ENCODE measurements at regions not wholly inside any gene's neighbourhood (a gene's known extent, or its start where the extent isn't known, plus 50 kb on each side); places are given as distances from the start of the nearest gene placed in this dataset.

GRCh38 chr2:175435012-175435411 is 253.5 kb upstream of the ATP5MC3 start:
- POLR2A ChIA-PET = no interaction called here
- no peaks in the 10 kb centered on the region for H3K4me1 Mint-ChIP-seq (ENCODE audit: low read depth, unreplicated experiment)

GRCh38 chr2:175432793-175433192 is 251.3 kb upstream of the ATP5MC3 start:
- intact Hi-C loops (cut with micrococcal nuclease; ENCODE audit: unreplicated experiment) = no loop called here
- no peaks in the 10 kb centered on the region for H3K9me3 ChIP-seq
- H3K27me3 ChIP-seq (replicated peaks; ENCODE audit: control insufficient read depth, insufficient read depth, low read length) = no peaks in the 10 kb centered on the region
- ChIA-PET CTCF (no interaction called here), POLR2A (no interaction called here)
- no peak overlapping the region for H3K4me3 ChIP-seq (ENCODE audit: low read depth, low read length)
- H3K27ac Mint-ChIP-seq (ENCODE audit: unreplicated experiment) = no peak overlapping the region
- no peaks in the 10 kb centered on the region for H3K4me1 ChIP-seq
- no peaks in the 10 kb centered on the region for H3K4me1 Mint-ChIP-seq (ENCODE audit: low read depth, unreplicated experiment)
- no peak overlapping the region for H3K4me3 Mint-ChIP-seq (ENCODE audit: unreplicated experiment)
- no TSS peak for BruUV-seq (replicated peaks)
- H3K27me3 Mint-ChIP-seq (ENCODE audit: insufficient read depth, unreplicated experiment) = peaks cover 3% of the 10 kb centered on the region
- no peaks in the 10 kb centered on the region for H3K36me3 Mint-ChIP-seq (ENCODE audit: insufficient read depth, unreplicated experiment)
- H3K9me3 Mint-ChIP-seq (ENCODE audit: unreplicated experiment) = no peaks in the 10 kb centered on the region
- no peak for DNase-seq
- TF ChIP-seq, protein P1, sequence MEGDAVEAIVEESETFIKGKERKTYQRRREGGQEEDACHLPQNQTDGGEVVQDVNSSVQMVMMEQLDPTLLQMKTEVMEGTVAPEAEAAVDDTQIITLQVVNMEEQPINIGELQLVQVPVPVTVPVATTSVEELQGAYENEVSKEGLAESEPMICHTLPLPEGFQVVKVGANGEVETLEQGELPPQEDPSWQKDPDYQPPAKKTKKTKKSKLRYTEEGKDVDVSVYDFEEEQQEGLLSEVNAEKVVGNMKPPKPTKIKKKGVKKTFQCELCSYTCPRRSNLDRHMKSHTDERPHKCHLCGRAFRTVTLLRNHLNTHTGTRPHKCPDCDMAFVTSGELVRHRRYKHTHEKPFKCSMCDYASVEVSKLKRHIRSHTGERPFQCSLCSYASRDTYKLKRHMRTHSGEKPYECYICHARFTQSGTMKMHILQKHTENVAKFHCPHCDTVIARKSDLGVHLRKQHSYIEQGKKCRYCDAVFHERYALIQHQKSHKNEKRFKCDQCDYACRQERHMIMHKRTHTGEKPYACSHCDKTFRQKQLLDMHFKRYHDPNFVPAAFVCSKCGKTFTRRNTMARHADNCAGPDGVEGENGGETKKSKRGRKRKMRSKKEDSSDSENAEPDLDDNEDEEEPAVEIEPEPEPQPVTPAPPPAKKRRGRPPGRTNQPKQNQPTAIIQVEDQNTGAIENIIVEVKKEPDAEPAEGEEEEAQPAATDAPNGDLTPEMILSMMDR (IDR thresholded peaks at IDR 0.05; ENCODE audit: insufficient read depth in 1 of 2, low read depth in 1 of 2, low read length in 1 of 2, severe bottlenecking in 1 of 2, unreplicated experiment in 1 of 2) = no peak
- no peaks in the 10 kb centered on the region for H3K36me3 ChIP-seq (ENCODE audit: control insufficient read depth, insufficient read depth, low read length)

More at GRCh38 chr2:175435012-175435411, 253.5 kb upstream of the ATP5MC3 start:
- CTCF ChIA-PET = no interaction called here
- intact Hi-C loops (cut with micrococcal nuclease; ENCODE audit: unreplicated experiment) = no loop called here
- H3K27me3 ChIP-seq (replicated peaks; ENCODE audit: control insufficient read depth, insufficient read depth, low read length) = no peaks in the 10 kb centered on the region
- no peak for DNase-seq
- peaks cover 5% of the 10 kb centered on the region for H3K27me3 Mint-ChIP-seq (ENCODE audit: insufficient read depth, unreplicated experiment)
- no peak overlapping the region for H3K27ac Mint-ChIP-seq (ENCODE audit: unreplicated experiment)
- no peak overlapping the region for H3K4me3 ChIP-seq (ENCODE audit: low read depth, low read length)
- no peaks in the 10 kb centered on the region for H3K36me3 ChIP-seq (ENCODE audit: control insufficient read depth, insufficient read depth, low read length)
- H3K9me3 Mint-ChIP-seq (ENCODE audit: unreplicated experiment) = no peaks in the 10 kb centered on the region
- H3K36me3 Mint-ChIP-seq (ENCODE audit: insufficient read depth, unreplicated experiment) = no peaks in the 10 kb centered on the region
- no peaks in the 10 kb centered on the region for H3K9me3 ChIP-seq
- H3K4me1 ChIP-seq = no peaks in the 10 kb centered on the region
- BruUV-seq (replicated peaks) = no TSS peak
- H3K4me3 Mint-ChIP-seq (ENCODE audit: unreplicated experiment) = no peak overlapping the region
- TF ChIP-seq, protein P1 (IDR thresholded peaks at IDR 0.05; ENCODE audit: insufficient read depth in 1 of 2, low read depth in 1 of 2, low read length in 1 of 2, severe bottlenecking in 1 of 2, unreplicated experiment in 1 of 2) = no peak

- Mint-ChIP-seq H3K9me3 (ENCODE audit: unreplicated experiment) (no peaks in the 10 kb centered on the region), H3K27ac (ENCODE audit: unreplicated experiment) (no peak overlapping the region), H3K36me3 (ENCODE audit: insufficient read depth, unreplicated experiment) (no peaks in the 10 kb centered on the region), H3K4me3 (ENCODE audit: unreplicated experiment) (no peak overlapping the region), H3K27me3 (ENCODE audit: insufficient read depth, unreplicated experiment) (peaks cover 3% of the 10 kb centered on the region), H3K4me1 (ENCODE audit: low read depth, unreplicated experiment) (no peaks in the 10 kb centered on the region)
- BruUV-seq (replicated peaks) = no TSS peak
- CTCF ChIA-PET = interaction anchor here (0.5 kb wide), 1 partner anchor 48 kb away, joined by 3 read pairs; no protein-coding TSS in a partner anchor
- no peak for DNase-seq
- TF ChIP-seq, protein P1 (IDR thresholded peaks at IDR 0.05; ENCODE audit: insufficient read depth in 1 of 2, low read depth in 1 of 2, low read length in 1 of 2, severe bottlenecking in 1 of 2, unreplicated experiment in 1 of 2) = no peak
- intact Hi-C loops (cut with micrococcal nuclease; ENCODE audit: unreplicated experiment) = no loop called here
- no peaks in the 10 kb centered on the region for H3K36me3 ChIP-seq (ENCODE audit: control insufficient read depth, insufficient read depth, low read length)
- H3K9me3 ChIP-seq = no peaks in the 10 kb centered on the region
- POLR2A ChIA-PET = no interaction called here
- no peaks in the 10 kb centered on the region for H3K27me3 ChIP-seq (replicated peaks; ENCODE audit: control insufficient read depth, insufficient read depth, low read length)
- no peak overlapping the region for H3K4me3 ChIP-seq (ENCODE audit: low read depth, low read length)
- H3K4me1 ChIP-seq = no peaks in the 10 kb centered on the region
Measured at GRCh38 chr2:175432021-175432420, 250.5 kb upstream of the ATP5MC3 start.

Measured in Caco-2 (cell line).